Inferior parietal cortex (tissue), 1 donor: ENCODE measurements at regions not wholly inside any gene's neighbourhood (a gene's known extent, or its start where the extent isn't known, plus 50 kb on each side); places are given as distances from the start of the nearest gene placed in this dataset.
A peak's percentile ranks its signal among the peaks of the same experiment; 100 is the strongest.

Experiments used
- DNase-seq: peaks from one replicate; pipeline ENCODE4 v3.0.0-alpha.2; 2016; ENCODE audit errors: extremely low spot score

DNA sequence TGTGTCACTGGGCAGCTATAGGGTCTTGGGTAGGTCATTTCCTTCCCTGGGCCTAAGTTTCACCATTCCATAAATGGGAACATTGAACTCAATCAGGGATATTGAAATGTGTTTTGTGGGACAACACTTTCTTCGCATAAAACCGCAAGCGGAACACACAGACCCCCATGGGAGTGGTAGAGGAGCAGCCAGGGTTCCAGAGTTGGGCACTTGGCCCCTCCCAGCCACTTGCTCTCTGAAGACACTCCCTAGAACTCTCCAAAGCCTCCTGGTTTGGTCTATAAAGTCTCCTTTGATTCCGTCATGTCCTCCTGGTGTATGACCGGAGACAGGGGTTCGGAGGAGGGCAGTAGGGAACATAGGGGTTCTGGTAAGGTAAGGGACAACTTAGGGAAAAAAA, 271.7 kb downstream of the UACA start:
- no peak for DNase-seq

DNA sequence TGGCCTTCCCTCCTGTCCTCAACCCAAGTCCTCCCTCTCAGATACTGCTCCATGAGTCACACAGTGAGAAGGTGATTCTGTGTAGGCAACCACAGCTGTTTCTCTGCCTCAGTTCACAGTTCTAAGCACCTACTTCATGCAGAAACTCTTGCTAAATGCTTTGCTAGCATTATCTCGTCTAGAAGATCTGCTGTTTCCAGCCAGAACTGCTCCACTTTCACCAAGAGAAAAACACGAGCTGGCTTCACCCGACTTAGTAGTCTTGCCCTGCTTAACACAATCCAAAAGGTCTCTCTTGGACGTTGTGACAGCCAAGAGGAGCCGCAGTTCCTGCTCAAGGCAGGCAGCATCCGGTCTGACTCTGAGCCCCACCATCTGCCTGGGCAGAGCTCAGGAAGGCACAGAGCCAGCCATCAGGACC, 272.1 kb downstream of the UACA start:
- peak; percentile 27 for DNase-seq

DNA sequence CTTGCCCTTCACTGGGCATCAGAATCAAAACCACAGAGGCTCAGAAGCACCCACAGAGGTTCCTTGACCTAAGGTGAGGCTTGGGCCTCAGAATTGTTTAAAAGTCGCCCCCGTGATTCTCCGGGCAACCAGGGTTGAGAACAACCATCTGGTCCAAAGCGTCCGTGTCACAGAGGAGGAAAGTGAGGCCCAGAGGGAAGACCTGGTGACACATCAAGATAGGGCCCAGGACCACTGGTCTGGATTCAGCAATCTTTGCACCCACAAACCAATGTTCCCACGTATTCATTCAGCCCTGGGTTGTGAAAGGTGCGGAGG, 272.6 kb downstream of the UACA start:
- DNase-seq: no peak

DNA sequence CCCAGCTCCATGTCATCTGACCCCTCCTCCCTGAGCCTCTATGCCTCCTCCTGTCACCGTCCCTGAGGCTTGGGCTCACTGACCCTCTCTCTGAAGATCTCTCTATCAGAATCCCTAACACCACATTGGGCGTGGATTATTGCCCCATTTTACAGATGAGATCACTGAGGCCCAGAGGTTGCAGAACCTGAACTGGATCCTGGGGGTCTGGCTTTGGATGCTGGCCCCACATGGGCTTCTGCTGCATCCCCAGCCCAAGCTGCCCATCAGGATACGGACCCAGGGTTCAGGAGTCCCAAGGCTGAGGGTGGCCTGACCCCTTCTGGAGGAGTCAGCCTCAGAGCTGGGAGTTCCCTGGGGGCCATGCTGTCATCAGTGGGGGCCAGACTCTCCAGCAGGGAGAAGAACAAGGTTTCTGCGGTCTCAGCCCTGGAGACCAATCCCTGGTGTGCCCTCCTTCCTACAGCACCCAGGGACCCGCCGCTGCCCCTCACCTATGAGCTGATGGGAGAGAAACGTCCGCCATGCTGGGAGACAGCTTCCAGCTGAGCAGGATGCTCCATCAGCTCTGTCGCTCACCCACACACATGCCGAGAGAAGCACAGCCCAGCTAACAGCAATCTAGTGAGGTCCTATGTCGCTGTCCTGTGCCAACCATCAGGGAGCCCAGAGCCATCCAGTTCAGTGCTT, 273.1 kb downstream of the UACA start:
- no peak for DNase-seq

DNA sequence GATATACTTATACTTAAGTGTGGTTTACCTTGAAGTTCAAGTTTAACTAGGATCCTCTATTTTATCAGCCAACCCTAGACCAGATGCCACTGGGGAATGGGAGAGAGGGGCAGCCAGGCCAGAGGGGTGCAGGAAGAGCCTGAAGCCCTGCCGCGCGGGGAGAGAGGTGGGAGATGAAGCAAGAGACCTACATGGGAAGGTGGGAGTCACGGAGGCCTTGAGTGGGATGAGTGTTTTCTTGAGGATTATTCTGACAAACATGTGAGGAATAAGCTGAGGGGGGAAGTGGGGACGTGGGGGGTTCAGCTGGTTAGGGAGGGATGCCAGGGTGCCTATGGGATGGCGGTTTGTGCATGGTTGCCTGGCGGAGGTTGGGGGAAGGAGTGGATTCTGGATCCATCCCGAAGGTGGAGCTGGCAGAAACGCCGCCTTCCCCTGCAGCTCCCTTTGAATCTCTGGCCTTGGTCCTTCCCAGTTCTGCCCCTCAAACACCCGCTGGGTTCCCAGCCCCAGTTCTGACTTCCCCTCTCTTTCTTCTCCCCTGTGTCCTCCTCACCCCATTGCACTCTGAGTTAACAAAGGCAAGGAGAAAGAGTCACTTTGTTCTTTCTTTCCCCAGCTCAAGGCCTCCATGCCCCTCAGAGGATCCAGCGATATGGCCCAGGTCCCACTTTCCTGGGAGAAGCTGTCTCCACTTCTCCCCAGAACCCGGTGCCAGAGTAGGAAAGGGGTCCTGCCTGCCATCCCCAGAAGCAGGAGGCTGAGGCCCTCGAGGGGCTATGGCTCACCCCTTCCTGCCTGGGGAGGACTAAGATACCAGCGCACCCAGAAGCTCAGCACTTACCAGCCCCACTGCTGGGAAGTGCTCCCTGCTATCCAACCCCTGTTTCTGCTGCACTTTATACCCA, 274.2 kb downstream of the UACA start:
- DNase-seq: no peak

DNA sequence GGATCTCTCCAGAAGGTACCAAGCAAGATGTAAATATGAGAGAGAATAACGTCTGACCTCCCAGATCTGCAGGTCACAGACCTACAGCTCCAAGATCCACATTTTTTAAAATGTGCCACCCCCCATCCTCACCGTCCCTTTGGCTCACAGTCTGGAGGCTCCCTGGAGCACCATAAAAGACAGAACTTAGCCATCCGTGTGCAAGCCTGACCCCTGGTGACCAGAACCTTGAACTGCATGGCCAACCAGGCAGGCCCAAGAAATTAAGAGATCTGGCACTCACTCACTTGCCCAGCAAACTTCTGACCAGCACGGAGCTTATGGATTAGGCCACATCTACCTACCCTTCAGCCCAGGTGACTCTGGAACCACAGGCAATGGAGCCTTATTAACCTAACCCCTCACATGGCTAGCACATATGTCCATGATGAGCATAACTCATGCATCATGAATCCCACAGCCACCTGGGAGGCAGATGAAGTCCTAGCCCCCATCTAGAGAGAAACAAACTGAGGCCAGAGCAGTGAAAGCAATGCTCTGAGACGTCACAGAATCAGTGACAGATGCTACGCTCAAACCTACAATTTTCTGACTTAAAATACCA, 275.3 kb downstream of the UACA start:
- DNase-seq: peak; percentile 81

DNA sequence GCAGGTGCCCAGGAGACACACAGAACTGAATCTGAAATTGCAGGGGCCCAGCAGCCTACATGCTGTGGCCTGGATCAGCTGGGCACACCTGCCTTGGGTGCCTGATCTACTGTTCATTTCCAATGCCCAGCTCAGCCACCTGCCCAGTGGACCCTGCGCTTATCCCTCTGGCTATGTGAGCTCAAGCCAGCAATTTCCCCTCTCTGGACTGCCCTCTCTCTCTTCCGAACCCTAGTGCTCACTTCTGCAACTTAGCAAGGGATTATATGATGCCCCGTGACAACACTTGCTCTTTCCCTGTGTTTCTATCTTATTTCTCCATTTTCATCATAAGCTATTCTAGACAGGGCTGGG, 276.0 kb downstream of the UACA start:
- DNase-seq: no peak

DNA sequence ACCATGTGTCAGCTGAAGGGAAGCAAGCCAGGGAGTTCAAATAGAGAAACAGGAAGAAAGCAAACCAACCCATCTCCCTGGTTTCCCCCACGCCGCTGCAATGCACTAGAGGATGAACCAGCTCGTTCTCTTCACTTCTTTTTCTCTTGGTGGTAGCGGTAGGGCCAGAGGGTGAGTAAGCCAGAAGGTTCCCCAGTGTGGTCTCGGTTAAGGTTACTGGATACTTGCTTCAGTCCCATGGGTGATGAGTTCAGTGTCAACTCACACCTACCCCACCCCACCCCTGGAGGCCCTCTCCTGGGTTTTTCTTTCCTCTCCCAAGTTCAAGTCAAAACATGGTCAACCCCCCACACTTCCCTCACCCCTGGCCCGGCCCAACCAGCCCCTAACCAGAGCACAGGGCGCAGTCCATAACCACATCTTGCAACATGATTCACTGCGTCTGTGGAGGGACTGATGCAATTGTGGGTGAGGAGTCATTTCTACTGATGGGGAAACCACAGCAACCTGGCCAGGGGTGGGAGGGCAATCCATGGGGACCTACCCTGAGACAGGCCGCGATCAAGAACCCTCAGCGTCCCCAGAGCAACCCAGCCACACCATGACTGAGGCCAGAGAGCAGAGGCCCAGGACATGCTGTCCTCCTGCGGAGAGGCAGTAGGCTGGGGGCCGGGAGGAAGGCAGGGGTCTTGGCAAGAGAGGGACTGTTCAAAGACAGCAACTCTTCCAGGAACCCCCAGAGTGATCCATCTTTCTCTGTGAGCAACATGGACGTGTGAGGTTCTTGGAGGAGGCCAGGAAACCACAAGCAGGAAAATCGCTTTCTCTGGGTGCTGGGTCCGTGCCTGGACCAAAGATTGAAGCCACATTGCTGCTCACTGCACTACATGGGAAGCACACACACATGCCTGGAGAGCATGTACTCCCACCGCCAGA, 276.6 kb downstream of the UACA start:
- DNase-seq: no peak

DNA sequence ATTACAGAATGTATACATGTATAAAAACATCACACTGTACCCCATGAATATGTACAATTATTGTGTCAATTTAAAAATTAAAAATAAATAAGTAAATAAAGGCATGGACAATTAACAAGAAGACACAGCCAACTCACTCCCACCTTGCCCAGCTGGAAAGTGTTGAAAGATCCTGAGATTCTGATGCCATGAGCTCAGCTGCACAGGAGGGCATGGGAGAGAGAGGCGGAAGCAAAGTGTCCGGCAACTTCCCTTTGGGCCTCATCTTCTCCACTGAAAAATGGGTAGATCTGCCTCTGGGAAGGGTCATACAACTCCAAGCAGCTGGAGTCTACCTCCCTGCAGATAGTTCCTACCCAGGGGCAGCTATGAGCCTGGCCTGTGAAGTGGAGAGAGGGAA, 277.3 kb downstream of the UACA start:
- no peak for DNase-seq

DNA sequence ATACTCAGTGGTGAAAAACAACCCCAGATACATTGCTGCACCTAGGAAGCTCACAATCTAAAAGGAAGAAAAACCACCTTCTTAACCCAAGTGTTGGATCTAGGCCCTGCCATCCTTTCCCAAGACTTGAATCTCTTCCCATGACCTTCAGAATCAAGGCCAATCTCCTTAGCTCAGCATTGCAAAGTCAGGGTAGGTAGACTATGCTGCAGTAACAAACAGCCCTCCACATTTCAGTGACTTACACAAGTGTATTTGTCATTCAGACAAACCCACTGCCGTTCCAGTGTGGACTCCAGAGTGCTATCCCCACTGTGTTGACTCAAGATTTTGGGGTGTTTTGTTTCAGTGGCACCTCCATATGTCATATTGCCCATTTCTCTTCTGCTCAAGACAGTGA, 278.4 kb downstream of the UACA start:
- no peak for DNase-seq

DNA sequence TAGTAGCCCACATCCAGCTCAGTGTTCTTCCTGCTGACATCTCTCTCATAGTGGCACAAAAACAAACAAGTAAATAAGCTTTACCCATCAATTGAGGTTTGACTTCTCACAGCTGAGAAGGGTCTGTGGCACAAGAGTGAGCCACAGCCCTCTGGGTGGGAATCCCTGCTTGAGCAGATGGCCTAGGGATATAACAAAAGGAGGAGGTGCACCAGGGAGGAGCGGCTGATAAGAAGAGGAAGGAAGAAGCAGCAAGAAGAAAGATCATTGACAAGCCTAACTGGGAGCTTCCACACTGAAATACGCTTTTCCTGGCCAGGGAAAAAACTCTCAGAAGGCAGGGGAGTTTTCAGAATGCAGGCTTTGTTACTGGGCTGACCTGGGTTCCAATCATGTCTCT, 279.8 kb downstream of the UACA start:
- DNase-seq: no peak

DNA sequence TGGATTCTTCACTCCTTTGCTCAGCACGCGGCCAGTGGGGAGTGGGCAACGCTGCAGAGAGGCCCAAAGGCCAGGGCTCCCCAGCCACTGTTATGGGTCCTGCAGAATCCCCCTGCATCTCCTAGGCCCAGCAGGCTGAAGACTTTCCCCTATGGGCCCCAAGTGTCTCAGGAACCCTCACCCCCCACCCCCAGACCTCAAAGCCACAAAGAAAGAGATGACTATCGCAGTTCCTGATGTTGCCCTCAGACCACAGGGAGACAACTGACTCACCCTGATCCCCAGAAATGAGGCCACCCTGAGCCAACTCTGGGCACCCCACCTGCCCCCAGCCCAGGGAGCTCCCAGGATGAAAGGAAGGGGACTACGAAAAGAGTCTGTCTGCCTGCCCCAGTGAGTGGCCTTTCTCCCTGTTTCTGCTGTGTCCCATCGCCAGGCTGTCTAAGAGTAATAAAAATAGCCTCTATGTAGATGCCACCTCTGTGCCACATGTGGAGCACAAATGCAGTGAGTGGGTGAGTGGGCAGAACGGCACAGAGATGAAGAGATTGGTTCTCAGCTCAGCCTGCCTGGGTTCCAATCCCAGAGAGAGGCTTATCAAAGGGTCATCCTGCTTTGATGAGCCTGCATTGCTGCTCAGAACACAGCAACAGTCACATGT, 283.0 kb downstream of the UACA start:
- no peak for DNase-seq

DNA sequence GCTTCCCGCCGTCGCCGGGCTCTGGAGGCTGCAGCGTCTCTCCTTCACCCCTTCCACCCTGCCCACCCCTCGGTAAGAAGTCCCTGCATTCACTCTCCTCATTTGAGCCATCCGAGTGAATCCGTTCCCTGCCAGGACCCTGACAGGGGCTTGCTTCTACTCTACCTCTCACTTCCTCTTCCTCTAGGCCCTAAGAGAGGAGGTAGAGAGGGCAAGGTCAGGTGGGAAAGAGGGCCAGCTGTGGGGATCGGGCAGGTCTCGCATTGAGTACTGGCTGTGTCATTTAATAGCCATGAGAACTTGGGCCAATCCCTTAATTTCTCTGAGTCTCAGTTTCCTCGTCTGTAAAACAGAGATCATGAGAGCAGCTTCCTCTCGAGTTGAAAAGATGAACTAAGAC, 283.6 kb downstream of the UACA start:
- no peak for DNase-seq

DNA sequence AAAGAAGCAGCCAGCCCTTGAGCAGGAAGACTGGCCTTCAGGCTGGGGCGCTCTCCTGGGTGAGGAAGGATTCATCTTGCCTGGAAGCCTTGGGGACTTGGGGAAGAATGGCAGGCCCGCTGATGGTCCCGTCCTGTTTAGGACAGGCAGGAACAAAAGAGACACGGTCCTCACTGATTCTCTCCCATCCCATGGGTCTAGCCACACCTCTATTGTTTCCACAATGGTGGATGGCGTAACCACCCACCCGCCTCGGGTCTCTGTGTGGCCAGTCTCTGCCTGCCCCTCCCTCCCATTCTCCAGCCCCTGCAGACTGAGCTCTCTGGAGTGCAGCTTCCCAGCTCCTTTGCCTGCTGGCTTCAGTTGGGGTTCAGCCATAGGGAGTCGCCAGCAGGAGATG, 284.3 kb downstream of the UACA start:
- no peak for DNase-seq

DNA sequence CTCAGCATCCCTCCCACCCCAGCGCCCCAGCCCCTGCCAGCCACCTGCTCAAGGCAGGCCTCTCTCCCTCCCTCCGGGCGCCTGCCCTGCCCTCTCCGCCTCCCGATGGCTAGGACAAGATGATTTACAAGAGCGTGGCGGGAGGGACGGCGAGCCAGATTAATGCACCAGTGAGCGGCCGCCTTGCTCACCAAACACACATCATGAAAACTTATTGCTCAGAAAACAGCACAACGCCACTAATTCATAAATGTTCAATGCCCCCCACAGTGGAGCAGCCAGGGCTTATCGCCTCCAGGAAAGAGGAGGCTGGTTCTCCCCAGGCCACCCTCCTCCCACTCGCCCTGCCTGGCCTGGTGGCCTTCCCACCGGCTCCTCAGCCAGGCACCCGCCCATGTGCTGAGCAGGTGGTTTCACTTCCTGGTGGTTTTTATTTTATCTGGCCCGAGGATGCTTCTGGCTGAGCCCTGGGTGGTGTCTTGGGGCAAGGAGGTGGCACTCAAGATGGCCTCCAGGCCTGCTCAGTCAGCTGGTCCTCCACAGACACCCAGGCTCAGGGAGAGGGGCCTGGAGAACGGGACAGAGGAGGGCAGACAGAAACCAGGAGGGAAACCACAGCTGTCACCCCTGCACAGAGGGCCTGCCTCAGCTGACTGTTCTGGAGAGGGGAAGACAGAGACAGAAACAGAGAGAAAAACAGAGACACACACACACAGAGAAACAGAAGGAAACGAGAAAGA, 284.9 kb downstream of the UACA start:
- DNase-seq: no peak

DNA sequence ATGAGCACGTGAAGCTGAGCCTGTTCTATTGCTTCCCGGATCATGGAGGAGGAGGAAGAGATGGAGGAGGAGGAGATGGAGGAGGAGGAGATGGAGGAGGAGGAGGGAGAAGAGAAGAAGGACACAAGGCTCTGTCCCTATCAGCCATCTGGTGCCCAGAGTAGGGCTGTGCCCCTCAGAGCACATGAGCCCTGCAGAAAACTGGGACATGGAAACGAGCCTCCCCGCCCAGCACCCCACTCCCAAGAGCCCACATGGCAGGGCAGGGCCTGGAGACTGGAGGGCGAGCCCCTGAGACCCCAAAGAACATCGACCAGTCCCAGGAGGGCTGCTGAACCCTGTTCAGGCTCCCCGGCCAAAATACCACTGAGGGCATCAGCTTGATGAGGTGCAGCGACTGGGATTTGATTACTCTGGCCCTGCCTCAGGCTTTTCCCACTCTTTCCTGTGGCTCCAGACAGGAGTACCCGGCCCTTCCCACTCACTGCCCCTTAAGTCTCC, 285.6 kb downstream of the UACA start:
- no peak for DNase-seq

DNA sequence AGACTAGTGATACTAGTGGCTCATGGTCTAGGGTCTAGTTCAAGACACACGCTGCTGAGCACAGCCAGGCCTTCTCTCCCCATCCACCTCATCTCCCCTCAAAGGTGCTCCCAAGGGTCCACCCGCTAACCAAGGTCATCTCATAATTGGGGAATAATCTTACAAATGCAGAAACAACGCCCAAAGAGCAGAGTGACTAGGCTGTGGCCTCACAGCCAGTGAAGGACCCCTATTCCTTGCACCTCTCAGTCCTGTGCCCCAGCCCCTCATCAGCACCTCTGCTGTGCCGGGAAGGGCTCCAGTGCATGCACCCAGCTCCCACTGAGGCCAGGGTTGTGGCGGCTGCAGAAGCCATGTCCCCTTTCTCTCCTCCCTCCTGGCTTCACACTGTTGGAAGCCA, 286.9 kb downstream of the UACA start:
- DNase-seq: no peak

DNA sequence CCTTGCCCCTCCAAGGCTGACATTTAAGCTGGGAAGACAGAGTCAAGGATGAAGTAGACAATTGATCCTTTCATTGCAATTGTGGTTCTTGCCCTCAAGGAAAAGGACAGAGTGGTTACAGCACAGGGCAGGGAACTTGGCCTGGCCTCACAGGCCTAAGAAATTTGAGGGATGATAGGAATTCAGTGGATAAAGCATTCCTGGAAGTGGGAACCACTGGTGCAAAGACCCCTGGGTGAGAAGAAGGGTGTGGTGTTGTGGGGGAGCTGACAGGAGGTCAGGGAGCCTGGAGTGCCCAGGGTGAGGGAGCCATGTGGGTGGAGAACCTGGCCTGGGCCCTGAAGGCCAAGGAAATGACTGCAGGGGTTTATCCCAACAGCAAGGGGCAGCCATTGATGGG, 287.4 kb downstream of the UACA start:
- no peak for DNase-seq

DNA sequence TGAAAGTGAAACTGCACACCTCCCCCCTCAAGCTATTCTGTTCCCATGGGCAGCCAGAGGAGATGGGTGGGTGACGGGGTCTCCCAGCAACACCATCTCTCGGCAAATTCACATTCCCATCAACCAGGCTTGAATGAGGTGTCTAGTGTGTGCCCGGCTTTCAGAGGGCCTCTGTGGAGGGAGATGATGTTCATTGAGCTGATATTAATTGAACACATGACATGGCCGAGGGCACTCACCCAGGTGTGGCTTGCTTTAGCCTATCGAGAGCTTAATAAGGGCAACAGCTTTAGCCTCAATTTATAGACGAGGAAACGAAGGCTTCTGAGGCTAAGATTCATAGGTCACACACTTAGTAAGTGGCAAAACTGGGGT, 288.0 kb downstream of the UACA start:
- no peak for DNase-seq
